Heart left ventricle (tissue), 13 donors: ENCODE measurements at regions not wholly inside any gene's neighbourhood (a gene's known extent, or its start where the extent isn't known, plus 50 kb on each side); places are given as distances from the start of the nearest gene placed in this dataset.

Experiments used
- POLR2A ChIP-seq, 2 donors: fragments of 450-650 bp; IDR thresholded peaks; one replicate each; pipeline ENCODE4 v1.6.1; 2017; ENCODE audit warnings: antibody characterized with exemption in 2 of 2, mild to moderate bottlenecking in 2 of 2, moderate library complexity in 2 of 2
- TF ChIP-seq, protein P1 (sequence below), 12 donors: fragments of 200-600 bp; sonication (generic) in 4 of 12; IDR thresholded peaks; one replicate each; pipeline versions ENCODE4 v1.5.0 to v1.8.0; 2018 to 2022; ENCODE audit warnings: antibody characterized with exemption in 12 of 12, mild to moderate bottlenecking in 5 of 12
- donor health status: ischemic (EF 13 %, LVEDD 7.1; RV severe dilation, severe dysfunction).
- donor health status: DM: no; HTN: yes; CAD: no.
- donor health status: DM: no; HTN: no; CAD: no.
- donor health status: ischemic (EF 25% LVEDD 6.9; RV normal size, moderate dysfunction).
- donor health status: ischemic (EF 25% LVEDD 5.7; RV mildly dilated, moderate dysfunction).
- donor health status: ischemic (EF 35%, LVEDD 5.7; RV mildly dilated, moderate dysfunction).
- donor health status: nonischemic (EF 11% LVEDD 7.7; RV severe dilation, severe dysfunction).
- donor health status: DM: yes; HTN: yes; CAD: no.
- donor health status: PGD.
- donor health status: ischemic (EF 29% LVEDD 5.4; RV normal size, mild dysfunction).
- donor health status: nonischemic (EF 23%, LVEDD 6.1; RV moderate dilation, normal function).

DNA sequence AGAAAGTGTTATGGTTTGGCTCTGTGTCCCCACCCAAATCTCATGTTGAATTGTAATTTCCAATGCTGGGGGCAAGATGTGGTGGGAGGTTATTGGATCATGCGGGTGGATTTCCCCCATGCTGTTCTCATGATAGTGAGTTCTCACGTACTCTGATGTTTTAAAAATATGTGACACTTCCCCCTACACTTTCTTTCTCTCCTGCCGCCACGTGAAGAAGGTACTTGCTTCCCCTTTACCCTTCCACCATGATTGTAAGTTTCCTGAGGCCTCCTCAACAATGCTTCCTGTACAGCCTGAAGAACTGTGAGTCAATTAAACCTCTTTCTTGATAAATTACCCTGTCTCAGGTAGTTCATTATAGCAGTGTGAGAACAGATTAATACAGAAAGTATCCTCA lies 150.8 kb downstream of the TMEM200A start:
- no peak for TF ChIP-seq POLR2A (IDR thresholded peaks at IDR 0.05)
- TF ChIP-seq, protein P1, sequence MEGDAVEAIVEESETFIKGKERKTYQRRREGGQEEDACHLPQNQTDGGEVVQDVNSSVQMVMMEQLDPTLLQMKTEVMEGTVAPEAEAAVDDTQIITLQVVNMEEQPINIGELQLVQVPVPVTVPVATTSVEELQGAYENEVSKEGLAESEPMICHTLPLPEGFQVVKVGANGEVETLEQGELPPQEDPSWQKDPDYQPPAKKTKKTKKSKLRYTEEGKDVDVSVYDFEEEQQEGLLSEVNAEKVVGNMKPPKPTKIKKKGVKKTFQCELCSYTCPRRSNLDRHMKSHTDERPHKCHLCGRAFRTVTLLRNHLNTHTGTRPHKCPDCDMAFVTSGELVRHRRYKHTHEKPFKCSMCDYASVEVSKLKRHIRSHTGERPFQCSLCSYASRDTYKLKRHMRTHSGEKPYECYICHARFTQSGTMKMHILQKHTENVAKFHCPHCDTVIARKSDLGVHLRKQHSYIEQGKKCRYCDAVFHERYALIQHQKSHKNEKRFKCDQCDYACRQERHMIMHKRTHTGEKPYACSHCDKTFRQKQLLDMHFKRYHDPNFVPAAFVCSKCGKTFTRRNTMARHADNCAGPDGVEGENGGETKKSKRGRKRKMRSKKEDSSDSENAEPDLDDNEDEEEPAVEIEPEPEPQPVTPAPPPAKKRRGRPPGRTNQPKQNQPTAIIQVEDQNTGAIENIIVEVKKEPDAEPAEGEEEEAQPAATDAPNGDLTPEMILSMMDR (IDR thresholded peaks at IDR 0.05) = no peak
